ENCODE measurements at regions not wholly inside any gene's neighbourhood (a gene's known extent, or its start where the extent isn't known, plus 50 kb on each side); places are given as distances from the start of the nearest gene placed in this dataset.

DNA sequence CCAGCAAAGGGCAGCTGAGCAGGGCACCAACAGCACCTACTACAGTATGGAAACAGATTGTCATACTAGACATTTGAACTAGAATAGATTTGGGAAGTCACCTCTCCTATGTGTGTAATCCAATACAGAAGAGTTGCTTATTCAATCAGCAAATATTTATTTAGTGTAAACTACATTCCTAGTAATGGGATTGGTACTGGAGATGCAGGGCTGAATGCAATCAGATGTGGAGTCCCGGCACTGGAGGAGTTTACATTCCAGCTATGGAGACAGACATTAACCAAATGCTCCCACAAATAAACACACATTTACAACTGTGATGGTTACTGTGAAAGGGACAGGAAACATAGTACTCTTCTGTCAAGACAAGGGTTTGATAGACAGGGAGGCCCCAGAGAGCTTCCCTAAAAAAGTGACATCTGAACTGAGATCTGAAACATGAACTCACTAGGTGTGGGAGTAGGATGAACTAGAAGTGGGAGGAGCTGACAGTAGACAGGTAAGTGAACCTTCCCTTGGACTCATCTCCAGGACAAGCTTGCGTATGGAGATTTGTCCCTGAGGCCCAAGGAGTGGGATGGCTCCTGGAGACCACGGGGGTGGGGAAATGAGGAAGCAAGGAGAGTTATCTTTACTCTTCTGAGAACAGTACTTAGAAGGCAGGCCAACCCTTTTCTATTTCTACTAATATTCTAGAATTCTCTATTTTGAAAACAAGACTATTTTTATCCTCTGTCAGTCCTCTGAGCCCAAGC lies 420.5 kb downstream of the MAFB start:
- WGBS, 3 donors: 50 to 63% (median 53%) methylated on average over 3 of the region's 3 CpGs
- Histone ChIP-seq H3K27ac (no peak overlapping the region), H3K9me3 (no peaks in the 10 kb centered on the region), H3K36me3 (no peaks in the 10 kb centered on the region), H3K4me1 (ENCODE audit: insufficient read depth) (no peaks in the 10 kb centered on the region), H3K4me3 (no peak overlapping the region), H3K27me3 (no peaks in the 10 kb centered on the region)
- intact Hi-C loops (cut with DNase I): loop anchor here in 1 of 4 donors (5.0 kb wide), 1 partner anchor 424 kb away; no protein-coding TSS in a partner anchor
- no peak for DNase-seq
- TF ChIP-seq POLR2A (IDR thresholded peaks at IDR 0.05) (no peak), CTCF (IDR thresholded peaks at IDR 0.05) (no peak), EP300 (IDR thresholded peaks at IDR 0.05) (no peak)

GRCh38 chr20:40265825-40266533 lies 423.1 kb downstream of the MAFB start:
- Histone ChIP-seq H3K9me3 (no peaks in the 10 kb centered on the region), H3K27ac (no peak overlapping the region), H3K27me3 (no peaks in the 10 kb centered on the region), H3K4me3 (no peak overlapping the region), H3K36me3 (no peaks in the 10 kb centered on the region), H3K4me1 (ENCODE audit: insufficient read depth) (no peaks in the 10 kb centered on the region)
- WGBS, 3 donors: 57 to 68% (median 62%) methylated on average over 6 of the region's 6 CpGs
- intact Hi-C loops (cut with DNase I): loop anchor here in 1 of 4 donors (5.0 kb wide), 1 partner anchor 426 kb away; no protein-coding TSS in a partner anchor
- TF ChIP-seq EP300 (IDR thresholded peaks at IDR 0.05) (no peak), CTCF (IDR thresholded peaks at IDR 0.05) (no peak), POLR2A (IDR thresholded peaks at IDR 0.05) (no peak)
- no peak for DNase-seq

GRCh38 chr20:40262219-40262618 lies 426.8 kb downstream of the MAFB start:
- Histone ChIP-seq H3K27ac (no peak overlapping the region), H3K9me3 (no peaks in the 10 kb centered on the region), H3K27me3 (no peaks in the 10 kb centered on the region), H3K4me3 (no peak overlapping the region), H3K4me1 (ENCODE audit: insufficient read depth) (no peaks in the 10 kb centered on the region), H3K36me3 (no peaks in the 10 kb centered on the region)
- WGBS, 3 donors: 63 to 70% (median 69%) methylated on average over 2 of the region's 2 CpGs
- intact Hi-C loops (cut with DNase I): no loop called here
- TF ChIP-seq POLR2A (IDR thresholded peaks at IDR 0.05) (no peak), EP300 (IDR thresholded peaks at IDR 0.05) (no peak), CTCF (IDR thresholded peaks at IDR 0.05) (no peak)
- no peak for DNase-seq

GRCh38 chr20:40258931-40259330 lies 430.1 kb downstream of the MAFB start:
- Histone ChIP-seq H3K27me3 (no peaks in the 10 kb centered on the region), H3K27ac (no peak overlapping the region), H3K9me3 (no peaks in the 10 kb centered on the region), H3K4me3 (no peak overlapping the region), H3K36me3 (no peaks in the 10 kb centered on the region), H3K4me1 (ENCODE audit: insufficient read depth) (no peaks in the 10 kb centered on the region)
- TF ChIP-seq CTCF (IDR thresholded peaks at IDR 0.05) (no peak), POLR2A (IDR thresholded peaks at IDR 0.05) (no peak), EP300 (IDR thresholded peaks at IDR 0.05) (no peak)
- intact Hi-C loops (cut with DNase I): no loop called here
- WGBS, 3 donors: 68 to 77% (median 77%) methylated on average over 4 of the region's 4 CpGs
- no peak for DNase-seq

Data from ovary (tissue), 7 donors.